Breast epithelium (tissue), 4 donors: ENCODE measurements at regions not wholly inside any gene's neighbourhood (a gene's known extent, or its start where the extent isn't known, plus 50 kb on each side); places are given as distances from the start of the nearest gene placed in this dataset.

ENCODE experiments used
- DNase-seq, 2 donors: peaks; one replicate each; pipeline ENCODE4 v3.0.0-alpha.2; 2019; ENCODE audit warnings: low spot score in 2 of 2
- H3K27ac ChIP-seq, 2 donors: fragments of 200-600 bp; sonication (generic) in 1 of 2; one replicate each; pipeline ENCODE4 v1.5.1; 2016 to 2019; ENCODE audit warnings: mild to moderate bottlenecking in 1 of 2
- H3K27me3 ChIP-seq, 2 donors: fragments of 200-600 bp; sonication (generic) in 1 of 2; one replicate each; pipeline versions ENCODE4 v1.5.1 to v1.6.0; 2017 to 2019; ENCODE audit warnings: control low read depth in 1 of 2, mild to moderate bottlenecking in 1 of 2
- H3K36me3 ChIP-seq: fragments of 200-600 bp; one replicate; pipeline ENCODE4 v1.5.1; 2019
- H3K4me1 ChIP-seq, 2 donors: fragments of 200-600 bp; sonication (generic); one replicate each; pipeline ENCODE4 v1.5.1; 2016 to 2019; ENCODE audit warnings: control low read depth in 1 of 2
- H3K4me3 ChIP-seq, 3 donors: fragments of 200-600 bp; sonication (generic); 1 replicate in 2 of 3; 2 replicates in 1 of 3; pipeline ENCODE4 v1.5.1; 2016 to 2019; ENCODE audit warnings: mild to moderate bottlenecking in 3 of 3, moderate library complexity in 2 of 3
- H3K9me3 ChIP-seq, 2 donors: fragments of 200-600 bp; sonication (generic) in 1 of 2; one replicate each; pipeline ENCODE4 v1.5.1; 2016 to 2019; ENCODE audit warnings: control low read depth in 1 of 2
- CTCF ChIP-seq, 3 donors: fragments of 450-650 bp; IDR thresholded peaks; one replicate each; pipeline ENCODE4 v1.5.1; 2016 to 2017; ENCODE audit warnings: antibody characterized with exemption in 3 of 3, mild to moderate bottlenecking in 3 of 3, moderate library complexity in 3 of 3
- POLR2A ChIP-seq: fragments of 450-650 bp; IDR thresholded peaks from one replicate; pipeline ENCODE4 v1.6.1; 2016; ENCODE audit warnings: antibody characterized with exemption, mild to moderate bottlenecking, moderate library complexity
- POLR2AphosphoS5 ChIP-seq, 3 donors: sonication (generic); formaldehyde crosslinking; IDR thresholded peaks; one replicate each; pipeline ENCODE4 v1.6.1; 2017; ENCODE audit warnings: antibody characterized with exemption in 3 of 3
- intact Hi-C: fragments of 100-400 bp; cut with DNase I; formaldehyde crosslinking; loops from one replicate; pipeline ENCODE4 v1.15.1; 2023; ENCODE audit warnings: low total_unique reads

- Histone ChIP-seq H3K4me1 (no peaks in the 10 kb centered on the region), H3K9me3 (no peaks in the 10 kb centered on the region), H3K36me3 (no peaks in the 10 kb centered on the region), H3K27ac (no peak overlapping the region), H3K4me3 (peak overlapping the region in 1 of 3 donors; percentile 36), H3K27me3 (no peaks in the 10 kb centered on the region)
- TF ChIP-seq CTCF (IDR thresholded peaks at IDR 0.05), result no peak
- no peak for TF ChIP-seq POLR2AphosphoS5 (IDR thresholded peaks at IDR 0.05)
- no peak for TF ChIP-seq POLR2A
- intact Hi-C loops, result no loop called here
- no peak for DNase-seq
Observed at GRCh38 chr14:84254290-84254689, 1275.7 kb upstream of the FLRT2 start.

- DNase-seq, result no peak
- Histone ChIP-seq H3K9me3 (no peaks in the 10 kb centered on the region), H3K4me1 (no peaks in the 10 kb centered on the region), H3K4me3 (no peak overlapping the region), H3K36me3 (no peaks in the 10 kb centered on the region), H3K27me3 (no peaks in the 10 kb centered on the region), H3K27ac (no peak overlapping the region)
- TF ChIP-seq CTCF (IDR thresholded peaks at IDR 0.05) (no peak), POLR2A (no peak), POLR2AphosphoS5 (IDR thresholded peaks at IDR 0.05) (no peak)
- intact Hi-C loops, result no loop called here
Observed at GRCh38 chr14:84262932-84263331, 1267.0 kb upstream of the FLRT2 start.

- H3K27ac ChIP-seq, result no peak overlapping the region
- no peaks in the 10 kb centered on the region for H3K9me3 ChIP-seq
- H3K4me3 ChIP-seq, result no peak overlapping the region
- no peaks in the 10 kb centered on the region for H3K36me3 ChIP-seq
- H3K27me3 ChIP-seq, result no peaks in the 10 kb centered on the region
- TF ChIP-seq POLR2AphosphoS5 (IDR thresholded peaks at IDR 0.05) (no peak), POLR2A (no peak), CTCF (IDR thresholded peaks at IDR 0.05) (no peak)
- intact Hi-C loops, result no loop called here
- H3K4me1 ChIP-seq, result no peaks in the 10 kb centered on the region
- DNase-seq, result no peak
Observed at GRCh38 chr14:84272290-84272721, 1257.6 kb upstream of the FLRT2 start.

GRCh38 chr14:84273181-84273580, 1256.8 kb upstream of the FLRT2 start:
- no peaks in the 10 kb centered on the region for H3K27me3 ChIP-seq
- H3K27ac ChIP-seq, result no peak overlapping the region
- H3K4me3 ChIP-seq, result no peak overlapping the region
- H3K4me1 ChIP-seq, result no peaks in the 10 kb centered on the region
- DNase-seq, result no peak
- no peaks in the 10 kb centered on the region for H3K36me3 ChIP-seq
- TF ChIP-seq POLR2AphosphoS5 (IDR thresholded peaks at IDR 0.05) (no peak), POLR2A (no peak)
- intact Hi-C loops, result no loop called here
- H3K9me3 ChIP-seq, result no peaks in the 10 kb centered on the region

- DNase-seq, result no peak
- H3K27me3 ChIP-seq, result no peaks in the 10 kb centered on the region
- H3K4me3 ChIP-seq, result no peak overlapping the region
- H3K36me3 ChIP-seq, result no peaks in the 10 kb centered on the region
- H3K9me3 ChIP-seq, result no peaks in the 10 kb centered on the region
- no peak for TF ChIP-seq POLR2A
- no peak for TF ChIP-seq CTCF (IDR thresholded peaks at IDR 0.05)
- TF ChIP-seq POLR2AphosphoS5 (IDR thresholded peaks at IDR 0.05), result no peak
- no peaks in the 10 kb centered on the region for H3K4me1 ChIP-seq
- intact Hi-C loops, result no loop called here
- no peak overlapping the region for H3K27ac ChIP-seq
Observed at GRCh38 chr14:84282618-84283017, 1247.3 kb upstream of the FLRT2 start.

GRCh38 chr14:84288781-84289180, 1241.2 kb upstream of the FLRT2 start:
- H3K27ac ChIP-seq, result no peak overlapping the region
- TF ChIP-seq POLR2AphosphoS5 (IDR thresholded peaks at IDR 0.05) (no peak), POLR2A (no peak), CTCF (IDR thresholded peaks at IDR 0.05) (no peak)
- no peaks in the 10 kb centered on the region for H3K9me3 ChIP-seq
- no peaks in the 10 kb centered on the region for H3K27me3 ChIP-seq
- no peaks in the 10 kb centered on the region for H3K36me3 ChIP-seq
- H3K4me3 ChIP-seq, result no peak overlapping the region
- no peaks in the 10 kb centered on the region for H3K4me1 ChIP-seq
- intact Hi-C loops, result no loop called here
- no peak for DNase-seq
